RWPE2 (cell line): ENCODE measurements at regions not wholly inside any gene's neighbourhood (a gene's known extent, or its start where the extent isn't known, plus 50 kb on each side); places are given as distances from the start of the nearest gene placed in this dataset.
A peak's percentile ranks its signal among the peaks of the same experiment; 100 is the strongest.

Source experiments
- ATAC-seq: fragments of 200-7000 bp; cut with Tn5 transposase; 3 replicates; pipeline ENCODE4 v1.9.1; 2021; ENCODE audit warnings: low read depth
- DNase-seq: peaks from one replicate; pipeline ENCODE4 v3.0.0-alpha.2; 2020; ENCODE audit warnings: low spot score
- H3K27ac ChIP-seq: fragments of 450-650 bp; 2 replicates; pipeline ENCODE4 v1.5.1; 2017; ENCODE audit warnings: mild to moderate bottlenecking; ENCODE audit not compliant: poor library complexity, severe bottlenecking
- H3K27me3 ChIP-seq: fragments of 250-450 bp; sonication (Bioruptor Pico); 2 replicates; pipeline ENCODE4 v1.5.1; 2021; ENCODE audit warnings: mild to moderate bottlenecking, moderate library complexity; ENCODE audit not compliant: insufficient read depth, poor library complexity, severe bottlenecking
- H3K36me3 ChIP-seq: fragments of 250-450 bp; sonication (Bioruptor Pico); 2 replicates; pipeline ENCODE4 v1.5.1; 2020; ENCODE audit warnings: low read depth, mild to moderate bottlenecking, moderate library complexity
- H3K4me1 ChIP-seq: fragments of 250-450 bp; sonication (Bioruptor Pico); 2 replicates; pipeline ENCODE4 v1.5.1; 2021; ENCODE audit warnings: mild to moderate bottlenecking, moderate library complexity; ENCODE audit not compliant: insufficient read depth, poor library complexity, severe bottlenecking
- H3K4me3 ChIP-seq: fragments of 250-450 bp; sonication (Bioruptor Pico); 2 replicates; pipeline ENCODE4 v1.5.1; 2021; ENCODE audit warnings: mild to moderate bottlenecking, moderate library complexity; ENCODE audit not compliant: severe bottlenecking
- H3K9me3 ChIP-seq: fragments of 250-450 bp; sonication (Bioruptor Pico); 2 replicates; pipeline ENCODE4 v1.5.1; 2021; ENCODE audit warnings: mild to moderate bottlenecking, moderate library complexity; ENCODE audit not compliant: severe bottlenecking
- TF ChIP-seq, protein P1 (sequence below): fragments of 450-650 bp; IDR thresholded peaks from one replicate; pipeline ENCODE4 v1.5.1; 2017; ENCODE audit warnings: mild to moderate bottlenecking, moderate library complexity; ENCODE audit not compliant: poor library complexity, severe bottlenecking

GRCh38 chr11:27777033-27777432, 76.8 kb upstream of the BDNF start:
- Histone ChIP-seq H3K36me3 (no peaks in the 10 kb centered on the region), H3K27me3 (peaks cover 5% of the 10 kb centered on the region), H3K4me3 (no peak overlapping the region), H3K9me3 (no peaks in the 10 kb centered on the region), H3K4me1 (no peaks in the 10 kb centered on the region), H3K27ac (no peak overlapping the region)
- DNase-seq (no peak), ATAC-seq (no peak)
- TF ChIP-seq, protein P1, sequence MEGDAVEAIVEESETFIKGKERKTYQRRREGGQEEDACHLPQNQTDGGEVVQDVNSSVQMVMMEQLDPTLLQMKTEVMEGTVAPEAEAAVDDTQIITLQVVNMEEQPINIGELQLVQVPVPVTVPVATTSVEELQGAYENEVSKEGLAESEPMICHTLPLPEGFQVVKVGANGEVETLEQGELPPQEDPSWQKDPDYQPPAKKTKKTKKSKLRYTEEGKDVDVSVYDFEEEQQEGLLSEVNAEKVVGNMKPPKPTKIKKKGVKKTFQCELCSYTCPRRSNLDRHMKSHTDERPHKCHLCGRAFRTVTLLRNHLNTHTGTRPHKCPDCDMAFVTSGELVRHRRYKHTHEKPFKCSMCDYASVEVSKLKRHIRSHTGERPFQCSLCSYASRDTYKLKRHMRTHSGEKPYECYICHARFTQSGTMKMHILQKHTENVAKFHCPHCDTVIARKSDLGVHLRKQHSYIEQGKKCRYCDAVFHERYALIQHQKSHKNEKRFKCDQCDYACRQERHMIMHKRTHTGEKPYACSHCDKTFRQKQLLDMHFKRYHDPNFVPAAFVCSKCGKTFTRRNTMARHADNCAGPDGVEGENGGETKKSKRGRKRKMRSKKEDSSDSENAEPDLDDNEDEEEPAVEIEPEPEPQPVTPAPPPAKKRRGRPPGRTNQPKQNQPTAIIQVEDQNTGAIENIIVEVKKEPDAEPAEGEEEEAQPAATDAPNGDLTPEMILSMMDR = no peak

DNA sequence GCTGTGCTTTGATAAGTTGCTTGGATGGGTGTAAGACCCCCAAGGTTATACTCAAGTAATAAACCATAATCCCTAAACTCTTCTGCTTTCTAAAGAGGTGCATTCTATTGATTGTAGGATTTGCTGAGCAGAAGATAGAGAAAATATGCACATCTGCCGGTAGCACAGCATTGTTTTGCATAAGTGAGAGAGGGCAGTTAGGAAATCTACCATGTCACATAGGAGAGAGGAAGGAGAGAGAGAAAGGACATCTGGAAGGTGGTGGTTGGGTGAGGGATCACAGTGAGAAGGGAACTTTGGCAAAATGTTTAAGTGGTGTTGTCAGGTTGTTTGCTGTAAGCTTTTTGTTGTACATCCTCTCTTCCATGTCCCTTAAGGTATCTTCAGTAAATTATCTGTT, 73.6 kb upstream of the BDNF start:
- no peaks in the 10 kb centered on the region for H3K36me3 ChIP-seq
- no peaks in the 10 kb centered on the region for H3K9me3 ChIP-seq
- TF ChIP-seq, protein P1 = no peak
- no peak overlapping the region for H3K4me3 ChIP-seq
- H3K27ac ChIP-seq = no peak overlapping the region
- no peak for ATAC-seq
- peaks cover 8% of the 10 kb centered on the region for H3K4me1 ChIP-seq
- DNase-seq = no peak
- H3K27me3 ChIP-seq = no peaks in the 10 kb centered on the region

GRCh38 chr11:27771516-27771915, 71.3 kb upstream of the BDNF start:
- DNase-seq = no peak
- no peak for ATAC-seq

DNA sequence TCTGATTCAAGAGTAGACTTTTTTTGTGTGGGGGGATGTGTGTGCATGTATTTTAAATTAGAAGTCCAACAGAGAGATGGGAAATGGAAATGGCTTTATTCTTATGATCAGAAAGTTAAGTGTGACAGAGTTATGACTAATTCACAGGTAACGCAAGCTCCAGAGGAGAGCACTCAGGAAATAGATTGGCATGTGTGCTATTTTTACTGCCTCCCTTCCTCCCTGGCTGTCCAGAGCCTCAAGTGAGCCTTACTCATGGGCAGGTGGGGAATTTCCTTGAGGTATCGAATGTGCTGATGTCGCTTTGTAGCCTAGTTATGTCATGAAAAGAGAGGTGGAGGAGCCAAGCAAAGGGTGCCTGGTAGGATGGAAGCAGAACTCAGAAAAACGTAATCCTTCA, 70.3 kb upstream of the BDNF start:
- H3K27me3 ChIP-seq = no peaks in the 10 kb centered on the region
- H3K9me3 ChIP-seq = no peaks in the 10 kb centered on the region
- DNase-seq (peak; percentile 60), ATAC-seq (peak; percentile 100)
- no peak overlapping the region for H3K27ac ChIP-seq
- H3K4me1 ChIP-seq = peaks cover 8% of the 10 kb centered on the region
- H3K36me3 ChIP-seq = no peaks in the 10 kb centered on the region
- TF ChIP-seq, protein P1 = no peak
- no peak overlapping the region for H3K4me3 ChIP-seq

More at GRCh38 chr11:27771516-27771915, 71.3 kb upstream of the BDNF start:
- Histone ChIP-seq H3K27ac (no peak overlapping the region), H3K4me1 (peaks cover 8% of the 10 kb centered on the region), H3K4me3 (no peak overlapping the region), H3K36me3 (no peaks in the 10 kb centered on the region), H3K9me3 (no peaks in the 10 kb centered on the region), H3K27me3 (no peaks in the 10 kb centered on the region)
- TF ChIP-seq, protein P1 = no peak

GRCh38 chr11:27763736-27764135, 63.5 kb upstream of the BDNF start:
- Histone ChIP-seq H3K27ac (no peak overlapping the region), H3K4me1 (no peaks in the 10 kb centered on the region), H3K9me3 (no peaks in the 10 kb centered on the region), H3K36me3 (no peaks in the 10 kb centered on the region), H3K27me3 (no peaks in the 10 kb centered on the region), H3K4me3 (no peak overlapping the region)
- TF ChIP-seq, protein P1 = no peak
- ATAC-seq (no peak), DNase-seq (no peak)
